Endothelial cell of umbilical vein (primary cell): ENCODE measurements at regions not wholly inside any gene's neighbourhood (a gene's known extent, or its start where the extent isn't known, plus 50 kb on each side); places are given as distances from the start of the nearest gene placed in this dataset.

Experiments used
- BruUV-seq: library from RNA; stranded (reverse); fragments of 400-500 nt; replicated peaks from 2 replicates; lab custom pipeline; 2021; lab: Mats Ljungman, UMichigan
- CTCF ChIA-PET: fragments of 300-600, 350-600 bp; sonication (Branson Sonifier 250); formaldehyde crosslinking; loops from one replicate; lab custom pipeline; 2021; ENCODE audit warnings: antibody characterized with exemption, inconsistent platforms; lab: Charles Lee
- POLR2A ChIA-PET: fragments of 300-600, 350-600 bp; sonication (Branson Sonifier 250); formaldehyde crosslinking; loops from one replicate; lab custom pipeline; 2021; ENCODE audit warnings: antibody characterized with exemption, inconsistent platforms; lab: Charles Lee
- DNase-seq: peaks from one replicate; pipeline ENCODE4 v3.0.0-alpha.2; 2011; ENCODE audit warnings: low read depth, low spot score
- FAIRE-seq: peaks from 2 replicates; lab custom pipeline; 2011; peaks lifted over from hg19 to GRCh38; lab: Jason Lieb, UNC
- H2AFZ ChIP-seq: 2 replicates; pipeline ENCODE4 v1.6.0; 2012; ENCODE audit warnings: low read depth, low read length, control low read depth, inconsistent platforms
- H3K27ac ChIP-seq: 2 replicates; pipeline ENCODE4 v1.5.1; 2011; ENCODE audit warnings: low read depth, mild to moderate bottlenecking, control low read depth, low read length, moderate library complexity; ENCODE audit not compliant: insufficient read depth
- H3K27me3 ChIP-seq, 2 experiments: 2 replicates each; pipeline versions ENCODE4 v1.6.0 to v1.6.1; 2011; ENCODE audit warnings: low read length in 2 of 2, mixed read lengths in 1 of 2; ENCODE audit not compliant: control insufficient read depth in 2 of 2, insufficient read depth in 2 of 2
- H3K36me3 ChIP-seq, 2 experiments: 2 replicates in 1 of 2; 3 replicates in 1 of 2; pipeline ENCODE4 v1.5.1; 2011; ENCODE audit warnings: low read length in 2 of 2, mild to moderate bottlenecking in 1 of 2, moderate library complexity in 1 of 2; ENCODE audit not compliant: control insufficient read depth in 2 of 2, insufficient read depth in 2 of 2; ENCODE audit errors: extremely low read depth in 1 of 2
- H3K4me1 ChIP-seq: 3 replicates; pipeline ENCODE4 v1.5.1; 2011; ENCODE audit warnings: mild to moderate bottlenecking, low read length; ENCODE audit not compliant: control insufficient read depth, insufficient read depth; ENCODE audit errors: extremely low read depth
- H3K4me2 ChIP-seq: 2 replicates; pipeline ENCODE4 v1.6.1; 2011; ENCODE audit warnings: low read length, control low read depth, mixed read lengths; ENCODE audit not compliant: insufficient read depth
- H3K4me3 ChIP-seq, 3 experiments: fragments of 200-600 bp in 1 of 3; sonication (generic), shearing (Covaris generic) in 1 of 3; replicated peaks in 1 of 3; 2 replicates each; pipeline ENCODE4 v1.5.1; 2011 to 2016; ENCODE audit warnings: control low read depth in 3 of 3, low read length in 3 of 3, mild to moderate bottlenecking in 2 of 3, inconsistent platforms in 1 of 3, low read depth in 1 of 3, moderate library complexity in 1 of 3; ENCODE audit not compliant: insufficient read depth in 1 of 3
- H3K79me2 ChIP-seq: 2 replicates; pipeline ENCODE4 v1.6.0; 2012; ENCODE audit warnings: low read length, inconsistent platforms; ENCODE audit not compliant: control insufficient read depth, insufficient read depth
- H3K9ac ChIP-seq: replicated peaks from 2 replicates; pipeline ENCODE3; 2011; ENCODE audit warnings: low read length, control low read depth; ENCODE audit not compliant: insufficient read depth; ENCODE audit errors: extremely low read depth
- H3K9me1 ChIP-seq: replicated peaks from 3 replicates; pipeline ENCODE4 v1.6.0; 2011; ENCODE audit warnings: mild to moderate bottlenecking, low read length; ENCODE audit not compliant: control insufficient read depth, insufficient read depth; ENCODE audit errors: extremely low read depth
- H3K9me3 ChIP-seq: replicated peaks from 2 replicates; pipeline ENCODE4 v1.5.1; 2012; ENCODE audit warnings: low read length, inconsistent platforms; ENCODE audit not compliant: control insufficient read depth, insufficient read depth
- H4K20me1 ChIP-seq: replicated peaks from 2 replicates; pipeline ENCODE3; 2011; ENCODE audit warnings: mild to moderate bottlenecking, low read length; ENCODE audit not compliant: control insufficient read depth, insufficient read depth; ENCODE audit errors: extremely low read depth
- EZH2 ChIP-seq: IDR thresholded peaks from 2 replicates; pipeline ENCODE4 v1.6.1; 2012; ENCODE audit warnings: borderline replicate concordance, low read depth, mild to moderate bottlenecking, moderate library complexity, low read length, inconsistent platforms; ENCODE audit not compliant: severe bottlenecking
- FOS ChIP-seq: IDR thresholded peaks from 2 replicates; pipeline ENCODE4 v1.6.1; 2011; ENCODE audit warnings: mild to moderate bottlenecking, low read length, moderate library complexity, borderline replicate concordance; ENCODE audit not compliant: insufficient read depth
- GATA2 ChIP-seq: IDR thresholded peaks from 2 replicates; pipeline ENCODE4 v1.7.0; 2011; ENCODE audit warnings: low read depth, mild to moderate bottlenecking, moderate library complexity, mixed read lengths, low read length; ENCODE audit not compliant: insufficient read length, insufficient read depth
- JUN ChIP-seq: IDR thresholded peaks from 2 replicates; pipeline ENCODE4 v1.6.1; 2011; ENCODE audit warnings: borderline replicate concordance, low read depth; ENCODE audit not compliant: insufficient read length, insufficient read depth
- MYC ChIP-seq: IDR thresholded peaks from one replicate; pipeline ENCODE4 v1.6.1; 2011; ENCODE audit warnings: mild to moderate bottlenecking, low read depth, low read length
- POLR2A ChIP-seq: IDR thresholded peaks from 2 replicates; pipeline ENCODE4 v1.6.1; 2012; ENCODE audit warnings: low read depth, mild to moderate bottlenecking, control low read depth, low read length
- dilution Hi-C: fragments of 300-500 bp; cut with MboI; formaldehyde crosslinking; loops from one replicate; pipeline ENCODE4 v1.15.0; 2019; ENCODE audit warnings: low sequenced_read_pairs; ENCODE audit not compliant: extremely low pct_ligation_motif_present
- intact Hi-C: fragments of 100-400 bp; cut with micrococcal nuclease; formaldehyde crosslinking; loops from one replicate; pipeline ENCODE4 v1.10.0; 2022

- Histone ChIP-seq H3K9ac (no peak overlapping the region), H2AFZ (no peak overlapping the region), H3K79me2 (no peaks in the 10 kb centered on the region), H3K4me3 (no peak overlapping the region), H3K27ac (no peak overlapping the region), H4K20me1 (no peaks in the 10 kb centered on the region), H3K4me2 (no peak overlapping the region), H3K4me1 (no peaks in the 10 kb centered on the region), H3K27me3 (no peaks in the 10 kb centered on the region), H3K9me3 (no peaks in the 10 kb centered on the region), H3K9me1 (no peaks in the 10 kb centered on the region), H3K36me3 (no peaks in the 10 kb centered on the region)
- DNase-seq, result no peak
- dilution Hi-C loops, result no loop called here
- FAIRE-seq, result no peak
- ChIA-PET CTCF (interaction anchor here (0.9 to 1.3 kb wide), 3 partner anchors 10 to 450 kb away, joined by 3 read pairs; no protein-coding TSS in a partner anchor), POLR2A (no interaction called here)
- BruUV-seq, result no TSS peak
- TF ChIP-seq GATA2 (no peak), FOS (no peak), MYC (no peak), EZH2 (no peak)
- intact Hi-C loops, result no loop called here
Measured at GRCh38 chr7:84379446-84379845, 184.9 kb upstream of the SEMA3A start.

GRCh38 chr7:84372712-84373111 is 178.1 kb upstream of the SEMA3A start:
- Histone ChIP-seq H3K4me1 (no peaks in the 10 kb centered on the region), H2AFZ (no peak overlapping the region), H3K79me2 (no peaks in the 10 kb centered on the region), H3K36me3 (no peaks in the 10 kb centered on the region), H3K9ac (no peak overlapping the region), H3K27ac (no peak overlapping the region), H3K9me3 (no peaks in the 10 kb centered on the region), H3K9me1 (no peaks in the 10 kb centered on the region), H4K20me1 (no peaks in the 10 kb centered on the region), H3K27me3 (no peaks in the 10 kb centered on the region), H3K4me2 (no peak overlapping the region), H3K4me3 (no peak overlapping the region)
- CTCF ChIA-PET, result interaction anchor here (1.1 kb wide), 1 partner anchor 10 kb away, joined by 3 read pairs; no protein-coding TSS in a partner anchor
- BruUV-seq, result no TSS peak
- no peak for TF ChIP-seq JUN
- no peak for TF ChIP-seq MYC
- TF ChIP-seq POLR2A, result no peak
- FAIRE-seq (no peak), DNase-seq (no peak)
- intact Hi-C loops, result no loop called here
- POLR2A ChIA-PET, result no interaction called here
- dilution Hi-C loops, result no loop called here
